ENCODE measurements at regions not wholly inside any gene's neighbourhood (a gene's known extent, or its start where the extent isn't known, plus 50 kb on each side); places are given as distances from the start of the nearest gene placed in this dataset.
A peak's percentile ranks its signal among the peaks of the same experiment; 100 is the strongest.

GRCh38 chr2:177051278-177051677 is 161.3 kb upstream of the HNRNPA3 start:
- H2AFZ ChIP-seq (ENCODE audit: low read length, unreplicated experiment), result no peak overlapping the region
- no peaks in the 10 kb centered on the region for H3K79me2 ChIP-seq (ENCODE audit: control insufficient read depth, insufficient read depth, low read length, unreplicated experiment)
- no peak overlapping the region for H3K27ac ChIP-seq (ENCODE audit: low read depth, low read length)
- no peak overlapping the region for H3K4me3 ChIP-seq (ENCODE audit: low read depth, low read length)
- H3K27me3 ChIP-seq (ENCODE audit: insufficient read depth, low read length), result peaks cover 10% of the 10 kb centered on the region
- H3K36me3 ChIP-seq (ENCODE audit: insufficient read depth, low read length), result no peaks in the 10 kb centered on the region
- peaks cover 4% of the 10 kb centered on the region for H3K4me1 ChIP-seq (ENCODE audit: control insufficient read depth, insufficient read depth, low read length, unreplicated experiment)

DNA sequence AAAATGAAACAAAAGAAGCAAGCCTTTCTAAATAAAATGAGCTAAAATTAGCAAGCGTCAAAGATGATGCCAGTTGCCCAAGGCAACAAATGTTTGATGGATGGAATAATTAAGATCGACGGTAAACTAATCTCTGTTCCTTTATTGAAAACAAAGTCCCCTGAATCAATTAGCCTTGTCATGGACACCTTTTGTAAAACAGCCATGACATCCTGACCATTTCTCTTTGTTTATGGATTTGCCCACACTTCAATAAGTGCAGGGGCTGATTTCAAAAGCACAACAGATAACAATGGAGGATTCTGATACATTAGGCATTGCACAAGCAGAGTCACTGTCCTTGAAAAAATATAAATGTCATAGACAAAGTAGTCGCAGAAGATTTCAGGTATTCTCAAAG is 160.1 kb upstream of the HNRNPA3 start:
- H3K4me1 ChIP-seq (ENCODE audit: control insufficient read depth, insufficient read depth, low read length, unreplicated experiment), result peaks cover 4% of the 10 kb centered on the region
- no peaks in the 10 kb centered on the region for H3K36me3 ChIP-seq (ENCODE audit: insufficient read depth, low read length)
- no peak overlapping the region for H3K4me3 ChIP-seq (ENCODE audit: low read depth, low read length)
- H3K79me2 ChIP-seq (ENCODE audit: control insufficient read depth, insufficient read depth, low read length, unreplicated experiment), result no peaks in the 10 kb centered on the region
- peaks cover 8% of the 10 kb centered on the region for H3K27me3 ChIP-seq (ENCODE audit: insufficient read depth, low read length)
- no peak overlapping the region for H2AFZ ChIP-seq (ENCODE audit: low read length, unreplicated experiment)
- H3K27ac ChIP-seq (ENCODE audit: low read depth, low read length), result no peak overlapping the region

DNA sequence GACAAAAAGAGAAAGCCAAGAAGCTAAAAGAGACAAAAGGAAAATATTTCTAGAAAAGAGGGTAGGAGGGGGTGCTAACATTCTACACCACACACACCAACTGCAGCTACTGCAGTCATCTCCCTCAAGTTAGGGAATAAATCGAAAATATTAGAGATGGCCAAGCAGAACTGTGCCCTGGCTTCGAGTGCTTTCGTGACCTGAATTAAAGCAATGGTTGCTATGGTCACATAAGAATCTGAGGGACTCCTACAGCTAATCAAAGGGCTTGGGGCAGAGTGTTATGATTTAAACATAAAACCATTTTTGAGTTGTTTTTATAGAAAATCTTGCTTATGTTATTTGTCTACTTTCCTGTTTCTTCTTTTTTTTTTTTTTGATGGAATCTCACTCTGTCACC is 159.6 kb upstream of the HNRNPA3 start:
- peaks cover 4% of the 10 kb centered on the region for H3K4me1 ChIP-seq (ENCODE audit: control insufficient read depth, insufficient read depth, low read length, unreplicated experiment)
- no peaks in the 10 kb centered on the region for H3K36me3 ChIP-seq (ENCODE audit: insufficient read depth, low read length)
- H3K4me3 ChIP-seq (ENCODE audit: low read depth, low read length), result no peak overlapping the region
- no peak overlapping the region for H3K27ac ChIP-seq (ENCODE audit: low read depth, low read length)
- no peak overlapping the region for H2AFZ ChIP-seq (ENCODE audit: low read length, unreplicated experiment)
- no peaks in the 10 kb centered on the region for H3K79me2 ChIP-seq (ENCODE audit: control insufficient read depth, insufficient read depth, low read length, unreplicated experiment)
- peaks cover 5% of the 10 kb centered on the region for H3K27me3 ChIP-seq (ENCODE audit: insufficient read depth, low read length)

GRCh38 chr2:177053716-177054115 is 158.9 kb upstream of the HNRNPA3 start:
- H2AFZ ChIP-seq (ENCODE audit: low read length, unreplicated experiment), result no peak overlapping the region
- peaks cover 4% of the 10 kb centered on the region for H3K4me1 ChIP-seq (ENCODE audit: control insufficient read depth, insufficient read depth, low read length, unreplicated experiment)
- H3K27me3 ChIP-seq (ENCODE audit: insufficient read depth, low read length), result no peaks in the 10 kb centered on the region; the same call in 1 of the 2 replicates
- no peak overlapping the region for H3K27ac ChIP-seq (ENCODE audit: low read depth, low read length)
- no peaks in the 10 kb centered on the region for H3K36me3 ChIP-seq (ENCODE audit: insufficient read depth, low read length)
- H3K79me2 ChIP-seq (ENCODE audit: control insufficient read depth, insufficient read depth, low read length, unreplicated experiment), result no peaks in the 10 kb centered on the region
- H3K4me3 ChIP-seq (ENCODE audit: low read depth, low read length), result no peak overlapping the region

DNA sequence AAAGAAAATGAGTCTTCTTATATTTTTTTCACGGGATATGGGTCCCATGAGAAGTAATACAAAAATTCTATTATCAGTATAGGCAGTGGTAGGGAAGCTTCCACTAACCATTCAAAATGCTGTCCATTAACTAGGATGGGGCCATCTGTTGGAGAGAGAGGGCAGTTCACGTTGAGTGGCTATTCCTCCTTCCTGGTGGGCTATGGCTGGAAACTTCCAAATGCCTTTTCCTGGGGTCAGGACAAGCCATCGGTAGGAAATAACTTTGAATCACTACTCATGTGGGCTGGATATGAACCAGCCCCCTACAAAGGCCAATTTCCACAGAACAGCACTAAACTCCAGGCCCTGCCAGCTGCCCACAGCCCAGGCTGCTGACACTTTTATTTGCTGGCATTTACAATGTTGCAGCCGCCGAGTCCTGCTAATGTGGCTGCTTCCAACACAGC is 156.1 kb upstream of the HNRNPA3 start:
- Histone ChIP-seq H3K4me3 (ENCODE audit: low read depth, low read length) (no peak overlapping the region), H3K4me1 (ENCODE audit: control insufficient read depth, insufficient read depth, low read length, unreplicated experiment) (peaks cover 4% of the 10 kb centered on the region), H3K27me3 (ENCODE audit: insufficient read depth, low read length) (no peaks in the 10 kb centered on the region), H3K79me2 (ENCODE audit: control insufficient read depth, insufficient read depth, low read length, unreplicated experiment) (no peaks in the 10 kb centered on the region), H3K27ac (ENCODE audit: low read depth, low read length) (no peak overlapping the region), H3K36me3 (ENCODE audit: insufficient read depth, low read length) (no peaks in the 10 kb centered on the region), H2AFZ (ENCODE audit: low read length, unreplicated experiment) (no peak overlapping the region)

DNA sequence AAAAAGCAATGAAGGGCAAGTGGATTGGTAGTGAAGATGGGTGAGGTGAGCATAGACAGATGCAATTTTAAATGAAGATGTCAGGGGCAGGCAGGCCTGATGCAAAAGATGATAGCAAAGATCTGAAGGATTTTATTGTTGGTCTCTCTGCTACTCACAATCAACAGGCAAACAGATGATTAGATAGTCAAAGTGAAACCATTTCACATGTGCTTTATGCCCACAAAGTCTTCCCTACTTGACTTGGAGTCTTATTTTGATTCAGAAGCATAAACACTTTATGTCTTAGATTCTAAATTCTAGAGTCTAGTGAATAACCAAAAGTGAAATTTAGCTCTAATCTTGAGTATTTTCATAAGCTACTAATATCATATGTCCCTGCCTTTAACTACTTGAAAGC is 153.8 kb upstream of the HNRNPA3 start:
- Histone ChIP-seq H3K36me3 (ENCODE audit: insufficient read depth, low read length) (no peaks in the 10 kb centered on the region), H3K79me2 (ENCODE audit: control insufficient read depth, insufficient read depth, low read length, unreplicated experiment) (no peaks in the 10 kb centered on the region), H3K4me3 (ENCODE audit: low read depth, low read length) (no peak overlapping the region), H2AFZ (ENCODE audit: low read length, unreplicated experiment) (peak overlapping the region; percentile 33), H3K4me1 (ENCODE audit: control insufficient read depth, insufficient read depth, low read length, unreplicated experiment) (no peaks in the 10 kb centered on the region), H3K27me3 (ENCODE audit: insufficient read depth, low read length) (no peaks in the 10 kb centered on the region), H3K27ac (ENCODE audit: low read depth, low read length) (no peak overlapping the region)

GRCh38 chr2:177059293-177059692 is 153.3 kb upstream of the HNRNPA3 start:
- H3K36me3 ChIP-seq (ENCODE audit: insufficient read depth, low read length), result no peaks in the 10 kb centered on the region
- H3K4me3 ChIP-seq (ENCODE audit: low read depth, low read length), result no peak overlapping the region
- H3K27ac ChIP-seq (ENCODE audit: low read depth, low read length), result no peak overlapping the region
- H3K4me1 ChIP-seq (ENCODE audit: control insufficient read depth, insufficient read depth, low read length, unreplicated experiment), result no peaks in the 10 kb centered on the region
- peak overlapping the region; percentile 33 for H2AFZ ChIP-seq (ENCODE audit: low read length, unreplicated experiment)
- no peaks in the 10 kb centered on the region for H3K79me2 ChIP-seq (ENCODE audit: control insufficient read depth, insufficient read depth, low read length, unreplicated experiment)
- H3K27me3 ChIP-seq (ENCODE audit: insufficient read depth, low read length), result no peaks in the 10 kb centered on the region

DNA sequence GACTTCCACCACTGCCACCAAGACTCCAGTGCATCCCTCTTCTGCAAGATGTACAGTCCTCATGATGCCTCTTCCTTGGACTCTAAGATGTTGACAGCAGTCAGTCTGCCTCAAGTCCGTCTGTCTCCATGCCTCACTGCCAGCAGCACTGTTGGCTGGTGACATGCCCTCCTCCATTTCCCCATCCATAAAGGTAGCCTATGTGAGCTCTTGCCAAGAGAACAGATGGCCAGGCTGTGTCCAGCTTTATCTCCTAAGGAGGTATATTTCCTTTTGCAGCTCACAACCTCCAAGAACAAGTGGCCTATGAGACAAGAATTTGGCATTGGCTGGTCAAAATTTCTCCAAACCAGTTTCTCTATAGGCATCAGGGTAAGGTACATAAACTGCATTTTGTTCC is 149.3 kb upstream of the HNRNPA3 start:
- Histone ChIP-seq H3K27me3 (ENCODE audit: insufficient read depth, low read length) (peaks cover 3% of the 10 kb centered on the region; the same call in 1 of the 2 replicates), H3K36me3 (ENCODE audit: insufficient read depth, low read length) (no peaks in the 10 kb centered on the region), H3K4me3 (ENCODE audit: low read depth, low read length) (no peak overlapping the region), H3K27ac (ENCODE audit: low read depth, low read length) (no peak overlapping the region), H2AFZ (ENCODE audit: low read length, unreplicated experiment) (no peak overlapping the region), H3K4me1 (ENCODE audit: control insufficient read depth, insufficient read depth, low read length, unreplicated experiment) (no peaks in the 10 kb centered on the region), H3K79me2 (ENCODE audit: control insufficient read depth, insufficient read depth, low read length, unreplicated experiment) (no peaks in the 10 kb centered on the region)

DNA sequence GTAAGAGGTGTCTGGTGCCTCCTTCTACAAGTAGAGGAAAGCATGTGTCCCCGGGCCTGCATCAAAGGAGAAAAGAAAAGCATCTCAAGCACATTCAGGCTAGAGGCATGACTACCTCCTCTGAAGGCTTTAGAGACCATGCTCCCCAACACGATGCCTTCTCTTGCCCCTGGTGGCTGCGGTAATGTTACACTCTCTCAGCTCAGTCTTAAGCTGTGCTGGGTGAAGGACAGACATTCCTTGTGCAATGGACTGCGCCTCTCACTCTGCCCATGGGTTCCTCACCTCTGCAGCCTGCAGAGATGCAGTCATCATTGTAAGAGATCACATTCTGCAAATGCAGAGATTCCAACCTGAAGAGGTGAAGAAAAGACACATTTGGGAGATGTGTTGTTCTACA is 148.2 kb upstream of the HNRNPA3 start:
- H3K27me3 ChIP-seq (ENCODE audit: insufficient read depth, low read length), result peaks cover 4% of the 10 kb centered on the region; the same call in 1 of the 2 replicates
- H2AFZ ChIP-seq (ENCODE audit: low read length, unreplicated experiment), result no peak overlapping the region
- H3K4me1 ChIP-seq (ENCODE audit: control insufficient read depth, insufficient read depth, low read length, unreplicated experiment), result no peaks in the 10 kb centered on the region
- H3K27ac ChIP-seq (ENCODE audit: low read depth, low read length), result no peak overlapping the region
- no peak overlapping the region for H3K4me3 ChIP-seq (ENCODE audit: low read depth, low read length)
- no peaks in the 10 kb centered on the region for H3K36me3 ChIP-seq (ENCODE audit: insufficient read depth, low read length)
- H3K79me2 ChIP-seq (ENCODE audit: control insufficient read depth, insufficient read depth, low read length, unreplicated experiment), result no peaks in the 10 kb centered on the region

DNA sequence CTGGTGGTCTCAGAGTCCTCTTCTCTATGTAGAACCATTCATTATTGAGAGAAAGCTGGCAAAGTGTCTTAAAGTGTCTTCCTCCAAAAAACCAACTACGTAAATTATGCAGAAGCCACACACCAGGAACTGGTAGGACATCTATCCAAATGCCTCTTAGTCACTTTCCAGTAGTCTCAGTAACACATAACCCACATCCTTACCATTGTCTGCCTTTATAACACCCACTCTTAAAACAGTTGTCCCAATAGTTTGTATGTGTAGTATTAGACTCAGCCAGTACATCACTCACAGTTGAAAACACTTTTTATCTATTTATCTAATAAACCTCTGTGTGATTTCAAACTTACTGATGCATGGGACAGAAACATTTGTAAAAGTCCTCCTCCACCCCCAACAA is 143.6 kb upstream of the HNRNPA3 start:
- Histone ChIP-seq H3K4me3 (ENCODE audit: low read depth, low read length) (no peak overlapping the region), H3K79me2 (ENCODE audit: control insufficient read depth, insufficient read depth, low read length, unreplicated experiment) (no peaks in the 10 kb centered on the region), H3K36me3 (ENCODE audit: insufficient read depth, low read length) (no peaks in the 10 kb centered on the region), H2AFZ (ENCODE audit: low read length, unreplicated experiment) (no peak overlapping the region), H3K27me3 (ENCODE audit: insufficient read depth, low read length) (peaks cover 11% of the 10 kb centered on the region), H3K27ac (ENCODE audit: low read depth, low read length) (no peak overlapping the region), H3K4me1 (ENCODE audit: control insufficient read depth, insufficient read depth, low read length, unreplicated experiment) (no peaks in the 10 kb centered on the region)

GRCh38 chr2:177072090-177072489 is 140.5 kb upstream of the HNRNPA3 start:
- H3K4me3 ChIP-seq (ENCODE audit: low read depth, low read length), result no peak overlapping the region
- H3K27ac ChIP-seq (ENCODE audit: low read depth, low read length), result no peak overlapping the region
- no peaks in the 10 kb centered on the region for H3K4me1 ChIP-seq (ENCODE audit: control insufficient read depth, insufficient read depth, low read length, unreplicated experiment)

More at GRCh38 chr2:177072090-177072489, 140.5 kb upstream of the HNRNPA3 start:
- H3K79me2 ChIP-seq (ENCODE audit: control insufficient read depth, insufficient read depth, low read length, unreplicated experiment), result no peaks in the 10 kb centered on the region
- H3K36me3 ChIP-seq (ENCODE audit: insufficient read depth, low read length), result no peaks in the 10 kb centered on the region
- peaks cover 11% of the 10 kb centered on the region for H3K27me3 ChIP-seq (ENCODE audit: insufficient read depth, low read length)
- H2AFZ ChIP-seq (ENCODE audit: low read length, unreplicated experiment), result no peak overlapping the region

Data from ACC112 (cell line).